ENCODE measurements at regions not wholly inside any gene's neighbourhood (a gene's known extent, or its start where the extent isn't known, plus 50 kb on each side); places are given as distances from the start of the nearest gene placed in this dataset.

DNA sequence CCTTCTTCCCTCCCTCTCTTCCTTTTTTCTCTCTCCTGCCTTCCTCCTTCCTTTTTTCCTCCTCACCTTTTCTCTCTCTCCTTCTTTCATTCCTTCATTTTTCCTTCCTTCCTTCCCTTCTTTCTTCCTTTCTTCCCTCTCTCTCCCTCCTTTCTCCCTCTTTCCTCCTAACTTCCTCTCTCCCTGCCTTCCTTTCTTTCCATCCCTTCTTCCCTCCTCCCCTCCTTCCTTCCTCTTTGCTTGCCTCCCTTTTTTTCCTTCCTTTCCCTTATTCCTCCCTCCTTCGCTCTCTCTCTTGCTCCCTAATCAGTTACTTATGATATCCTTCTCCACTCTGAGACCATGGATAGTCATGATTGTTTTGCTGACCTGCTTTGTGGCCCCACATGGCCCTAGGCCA lies 56.7 kb upstream of the PUDP start:
- DNase-seq (ENCODE audit: low read depth) (no peak), FAIRE-seq (no peak)
- no peaks in the 10 kb centered on the region for H3K27me3 ChIP-seq (ENCODE audit: control insufficient read depth, insufficient read depth, low read length)
- no peaks in the 10 kb centered on the region for H3K36me3 ChIP-seq (ENCODE audit: control insufficient read depth, insufficient read depth, low read length)
- TF ChIP-seq, protein P1, sequence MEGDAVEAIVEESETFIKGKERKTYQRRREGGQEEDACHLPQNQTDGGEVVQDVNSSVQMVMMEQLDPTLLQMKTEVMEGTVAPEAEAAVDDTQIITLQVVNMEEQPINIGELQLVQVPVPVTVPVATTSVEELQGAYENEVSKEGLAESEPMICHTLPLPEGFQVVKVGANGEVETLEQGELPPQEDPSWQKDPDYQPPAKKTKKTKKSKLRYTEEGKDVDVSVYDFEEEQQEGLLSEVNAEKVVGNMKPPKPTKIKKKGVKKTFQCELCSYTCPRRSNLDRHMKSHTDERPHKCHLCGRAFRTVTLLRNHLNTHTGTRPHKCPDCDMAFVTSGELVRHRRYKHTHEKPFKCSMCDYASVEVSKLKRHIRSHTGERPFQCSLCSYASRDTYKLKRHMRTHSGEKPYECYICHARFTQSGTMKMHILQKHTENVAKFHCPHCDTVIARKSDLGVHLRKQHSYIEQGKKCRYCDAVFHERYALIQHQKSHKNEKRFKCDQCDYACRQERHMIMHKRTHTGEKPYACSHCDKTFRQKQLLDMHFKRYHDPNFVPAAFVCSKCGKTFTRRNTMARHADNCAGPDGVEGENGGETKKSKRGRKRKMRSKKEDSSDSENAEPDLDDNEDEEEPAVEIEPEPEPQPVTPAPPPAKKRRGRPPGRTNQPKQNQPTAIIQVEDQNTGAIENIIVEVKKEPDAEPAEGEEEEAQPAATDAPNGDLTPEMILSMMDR (IDR thresholded peaks at IDR 0.05; ENCODE audit: insufficient read depth, low read length, severe bottlenecking) = no peak
- no peak overlapping the region for H3K4me3 ChIP-seq (ENCODE audit: low read depth, low read length)

- no peak for FAIRE-seq
- H3K36me3 ChIP-seq (ENCODE audit: control insufficient read depth, insufficient read depth, low read length) = no peaks in the 10 kb centered on the region
- H3K27me3 ChIP-seq (ENCODE audit: control insufficient read depth, insufficient read depth, low read length) = no peaks in the 10 kb centered on the region
- no peak for DNase-seq (ENCODE audit: low read depth)
- no peak overlapping the region for H3K4me3 ChIP-seq (ENCODE audit: low read depth, low read length)
- TF ChIP-seq, protein P1 (IDR thresholded peaks at IDR 0.05; ENCODE audit: insufficient read depth, low read length, severe bottlenecking) = no peak
Measured at GRCh38 chrX:7202206-7202605, 54.3 kb upstream of the PUDP start.

GRCh38 chrX:7201496-7201895 lies 53.5 kb upstream of the PUDP start:
- Histone ChIP-seq H3K36me3 (ENCODE audit: control insufficient read depth, insufficient read depth, low read length) (no peaks in the 10 kb centered on the region), H3K4me3 (ENCODE audit: low read depth, low read length) (no peak overlapping the region), H3K27me3 (ENCODE audit: control insufficient read depth, insufficient read depth, low read length) (no peaks in the 10 kb centered on the region)
- FAIRE-seq (no peak), DNase-seq (ENCODE audit: low read depth) (no peak)
- TF ChIP-seq, protein P1 (IDR thresholded peaks at IDR 0.05; ENCODE audit: insufficient read depth, low read length, severe bottlenecking) = no peak

DNA sequence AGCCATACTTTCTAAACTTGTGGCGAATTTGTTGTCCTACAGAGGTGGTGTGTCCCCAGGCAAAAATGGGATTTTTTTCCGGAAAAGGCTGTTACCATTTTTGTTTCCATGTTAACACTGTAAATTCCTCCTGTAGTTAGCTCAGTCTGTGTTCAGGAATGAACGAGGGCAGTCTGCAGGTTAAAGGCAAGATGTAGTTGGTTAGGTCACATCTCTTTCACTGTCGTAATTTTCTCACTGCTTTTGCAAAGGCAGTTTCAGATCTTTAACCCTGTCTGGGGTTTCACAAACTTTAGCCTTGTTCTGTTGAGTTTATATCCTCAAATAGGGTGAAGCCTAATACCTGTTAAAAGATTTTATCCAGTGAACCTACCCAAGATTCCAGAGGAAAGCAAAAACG lies 50.5 kb upstream of the PUDP start:
- Histone ChIP-seq H3K36me3 (ENCODE audit: control insufficient read depth, insufficient read depth, low read length) (no peaks in the 10 kb centered on the region), H3K4me3 (ENCODE audit: low read depth, low read length) (no peak overlapping the region), H3K27me3 (ENCODE audit: control insufficient read depth, insufficient read depth, low read length) (no peaks in the 10 kb centered on the region)
- TF ChIP-seq, protein P1 (IDR thresholded peaks at IDR 0.05; ENCODE audit: insufficient read depth, low read length, severe bottlenecking) = no peak
- DNase-seq (ENCODE audit: low read depth) (no peak), FAIRE-seq (no peak)

All from bronchial epithelial cell (primary cell).